ENCODE measurements at regions not wholly inside any gene's neighbourhood (a gene's known extent, or its start where the extent isn't known, plus 50 kb on each side); places are given as distances from the start of the nearest gene placed in this dataset.

DNA sequence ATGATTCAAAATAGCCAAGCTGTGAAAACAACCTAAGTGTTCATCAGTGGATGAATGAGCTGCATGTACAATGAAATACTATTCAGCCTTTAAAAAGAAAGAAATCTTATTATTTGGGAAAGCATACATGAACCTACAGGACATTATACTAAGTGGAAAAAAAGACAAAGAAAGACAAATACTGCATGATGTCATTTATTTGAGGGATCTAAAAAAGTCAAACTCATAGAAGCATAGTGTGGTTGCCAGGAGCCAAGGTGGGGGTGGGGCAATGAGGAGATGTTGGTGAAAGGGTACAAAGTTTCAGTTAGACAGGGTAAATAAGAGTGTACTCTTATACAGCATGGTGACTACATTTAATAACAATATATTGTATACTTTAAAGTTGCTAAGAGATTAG lies 261.5 kb downstream of the PARP8 start:
- ChIA-PET POLR2A (no interaction called here), SMC1A (ENCODE audit: uncharacterized antibody, unreplicated experiment) (no interaction called here), CTCF (no interaction called here), RAD21 (ENCODE audit: unreplicated experiment) (no interaction called here)
- TF ChIP-seq CHD1 (IDR thresholded peaks at IDR 0.05; ENCODE audit: low read depth, low read length) (no peak), SRF (IDR thresholded peaks at IDR 0.05; ENCODE audit: low read depth in 2 of 2, low read length in 2 of 2) (no peak), SREBF2 (IDR thresholded peaks at IDR 0.05; ENCODE audit: low read length) (no peak), TCF7 (IDR thresholded peaks at IDR 0.05; ENCODE audit: borderline replicate concordance) (no peak), JUNB (IDR thresholded peaks at IDR 0.05) (no peak)
- no peak for ATAC-seq
- no peak for DNase-seq (ENCODE audit: low read depth, low spot score)
- intact Hi-C loops (cut with micrococcal nuclease; ENCODE audit: unreplicated experiment): no loop called here
- H3K4me2 ChIP-seq (ENCODE audit: control insufficient read depth, insufficient read depth): no peak overlapping the region
- FAIRE-seq: no peak
- H3K4me3 ChIP-seq: no peak overlapping the region
- no peak overlapping the region for H2AFZ ChIP-seq (ENCODE audit: control insufficient read depth, low read depth, low read length)
- no peaks in the 10 kb centered on the region for H3K4me1 ChIP-seq (ENCODE audit: control insufficient read depth, insufficient read depth, low read length)
- H3K9ac ChIP-seq (ENCODE audit: control insufficient read depth, insufficient read depth, low read length): no peak overlapping the region
- H3K36me3 ChIP-seq (ENCODE audit: control insufficient read depth in 2 of 2, insufficient read depth in 2 of 2, low read length in 1 of 2): no peaks in the 10 kb centered on the region
- no peaks in the 10 kb centered on the region for H4K20me1 ChIP-seq (ENCODE audit: control insufficient read depth, insufficient read depth)
- BruUV-seq (replicated peaks): no TSS peak
- H3K27me3 ChIP-seq (replicated peaks in 1 of 2; ENCODE audit: control insufficient read depth in 2 of 2, insufficient read depth in 2 of 2, low read length in 1 of 2): no peaks in the 10 kb centered on the region
- H3K9me3 ChIP-seq (replicated peaks; ENCODE audit: control insufficient read depth, insufficient read depth, low read length): no peaks in the 10 kb centered on the region
- in situ Hi-C loops (cut with MboI): no loop called here
- H3K79me2 ChIP-seq (ENCODE audit: control insufficient read depth, insufficient read depth, low read length): no peaks in the 10 kb centered on the region
- H3K27ac ChIP-seq (ENCODE audit: control insufficient read depth, insufficient read depth): no peak overlapping the region

- FAIRE-seq (no peak), DNase-seq (ENCODE audit: low read depth, low spot score) (no peak), ATAC-seq (no peak)
- H3K4me2 ChIP-seq (ENCODE audit: control insufficient read depth, insufficient read depth): no peak overlapping the region
- no peak overlapping the region for H3K9ac ChIP-seq (ENCODE audit: control insufficient read depth, insufficient read depth, low read length)
- H3K27me3 ChIP-seq (replicated peaks in 1 of 2; ENCODE audit: control insufficient read depth in 2 of 2, insufficient read depth in 2 of 2, low read length in 1 of 2): no peaks in the 10 kb centered on the region
- intact Hi-C loops (cut with micrococcal nuclease; ENCODE audit: unreplicated experiment) (no loop called here), in situ Hi-C loops (cut with MboI) (no loop called here)
- H4K20me1 ChIP-seq (ENCODE audit: control insufficient read depth, insufficient read depth): no peaks in the 10 kb centered on the region
- H2AFZ ChIP-seq (ENCODE audit: control insufficient read depth, low read depth, low read length): no peak overlapping the region
- 26% methylated on average over 3 of the region's 3 CpGs for WGBS (ENCODE audit: insufficient coverage, insufficient replicate concordance, low lambda C conversion rate, missing lambda C conversion rate)
- no TSS peak for BruUV-seq (replicated peaks)
- no peak overlapping the region for H3K27ac ChIP-seq (ENCODE audit: control insufficient read depth, insufficient read depth)
- H3K36me3 ChIP-seq (ENCODE audit: control insufficient read depth in 2 of 2, insufficient read depth in 2 of 2, low read length in 1 of 2): no peaks in the 10 kb centered on the region
- H3K4me3 ChIP-seq: no peak overlapping the region
- ChIA-PET SMC1A (ENCODE audit: uncharacterized antibody, unreplicated experiment) (no interaction called here), CTCF (no interaction called here), RAD21 (ENCODE audit: unreplicated experiment) (no interaction called here), POLR2A (no interaction called here)
- H3K79me2 ChIP-seq (ENCODE audit: control insufficient read depth, insufficient read depth, low read length): no peaks in the 10 kb centered on the region
- no peaks in the 10 kb centered on the region for H3K4me1 ChIP-seq (ENCODE audit: control insufficient read depth, insufficient read depth, low read length)
- no peaks in the 10 kb centered on the region for H3K9me3 ChIP-seq (replicated peaks; ENCODE audit: control insufficient read depth, insufficient read depth, low read length)
- TF ChIP-seq, protein P1, sequence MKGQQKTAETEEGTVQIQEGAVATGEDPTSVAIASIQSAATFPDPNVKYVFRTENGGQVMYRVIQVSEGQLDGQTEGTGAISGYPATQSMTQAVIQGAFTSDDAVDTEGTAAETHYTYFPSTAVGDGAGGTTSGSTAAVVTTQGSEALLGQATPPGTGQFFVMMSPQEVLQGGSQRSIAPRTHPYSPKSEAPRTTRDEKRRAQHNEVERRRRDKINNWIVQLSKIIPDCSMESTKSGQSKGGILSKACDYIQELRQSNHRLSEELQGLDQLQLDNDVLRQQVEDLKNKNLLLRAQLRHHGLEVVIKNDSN (IDR thresholded peaks at IDR 0.05; ENCODE audit: borderline replicate concordance, extremely low read length, insufficient read depth, low read depth, low read length): no peak
- TF ChIP-seq SMAD5 (IDR thresholded peaks at IDR 0.05; ENCODE audit: low read depth): no peak
- no peak for TF ChIP-seq ATF7 (IDR thresholded peaks at IDR 0.05; ENCODE audit: low read depth)
- TF ChIP-seq HDAC6 (IDR thresholded peaks at IDR 0.05; ENCODE audit: unreplicated experiment): no peak
- no peak for TF ChIP-seq CREM (IDR thresholded peaks at IDR 0.05; ENCODE audit: low read depth)
- TF ChIP-seq, protein P2, sequence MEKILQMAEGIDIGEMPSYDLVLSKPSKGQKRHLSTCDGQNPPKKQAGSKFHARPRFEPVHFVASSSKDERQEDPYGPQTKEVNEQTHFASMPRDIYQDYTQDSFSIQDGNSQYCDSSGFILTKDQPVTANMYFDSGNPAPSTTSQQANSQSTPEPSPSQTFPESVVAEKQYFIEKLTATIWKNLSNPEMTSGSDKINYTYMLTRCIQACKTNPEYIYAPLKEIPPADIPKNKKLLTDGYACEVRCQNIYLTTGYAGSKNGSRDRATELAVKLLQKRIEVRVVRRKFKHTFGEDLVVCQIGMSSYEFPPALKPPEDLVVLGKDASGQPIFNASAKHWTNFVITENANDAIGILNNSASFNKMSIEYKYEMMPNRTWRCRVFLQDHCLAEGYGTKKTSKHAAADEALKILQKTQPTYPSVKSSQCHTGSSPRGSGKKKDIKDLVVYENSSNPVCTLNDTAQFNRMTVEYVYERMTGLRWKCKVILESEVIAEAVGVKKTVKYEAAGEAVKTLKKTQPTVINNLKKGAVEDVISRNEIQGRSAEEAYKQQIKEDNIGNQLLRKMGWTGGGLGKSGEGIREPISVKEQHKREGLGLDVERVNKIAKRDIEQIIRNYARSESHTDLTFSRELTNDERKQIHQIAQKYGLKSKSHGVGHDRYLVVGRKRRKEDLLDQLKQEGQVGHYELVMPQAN (conservative IDR thresholded peaks at IDR 0.05): no peak
- TF ChIP-seq CHD1 (IDR thresholded peaks at IDR 0.05; ENCODE audit: low read depth, low read length): no peak
- no peak for TF ChIP-seq MTA2 (IDR thresholded peaks at IDR 0.05; ENCODE audit: low read depth)
- no peak for TF ChIP-seq ATF2 (IDR thresholded peaks at IDR 0.05; ENCODE audit: low read length)
- no peak for TF ChIP-seq IKZF1 (conservative IDR thresholded peaks at IDR 0.05)
- TF ChIP-seq ZBED1 (IDR thresholded peaks at IDR 0.05; ENCODE audit: borderline replicate concordance): no peak
Observed at GRCh38 chr5:50929174-50929573, 262.7 kb downstream of the PARP8 start.

Measured in GM12878 (cell line).